Right lobe of liver (tissue), 6 donors: ENCODE measurements at regions not wholly inside any gene's neighbourhood (a gene's known extent, or its start where the extent isn't known, plus 50 kb on each side); places are given as distances from the start of the nearest gene placed in this dataset.

Experiments
- ATAC-seq, 4 donors: fragments of 200-7000 bp; cut with Tn5 transposase; one replicate each; pipeline ENCODE4 v1.9.1; 2020; ENCODE audit warnings: mild to moderate bottlenecking in 4 of 4, moderate library complexity in 4 of 4
- DNase-seq, 3 donors: peaks; one replicate each; pipeline ENCODE4 v3.0.0-alpha.2; 2020
- H3K27ac ChIP-seq, 3 donors: fragments of 200-600 bp; one replicate each; pipeline ENCODE4 v1.8.0; 2022
- H3K27me3 ChIP-seq, 2 donors: fragments of 200-600 bp; one replicate each; pipeline ENCODE4 v1.8.0; 2022
- H3K36me3 ChIP-seq, 4 donors: fragments of 200-600 bp; sonication (generic) in 1 of 4; one replicate each; pipeline versions ENCODE4 v1.5.1 to v1.8.0; 2017 to 2022; ENCODE audit warnings: control low read depth in 1 of 4
- H3K4me1 ChIP-seq, 4 donors: fragments of 200-600 bp; sonication (generic) in 1 of 4; one replicate each; pipeline versions ENCODE4 v1.5.1 to v1.8.0; 2017 to 2022; ENCODE audit warnings: control low read depth in 1 of 4
- H3K4me3 ChIP-seq, 3 donors: fragments of 200-600 bp; one replicate each; pipeline ENCODE4 v1.8.0; 2022
- H3K9me3 ChIP-seq, 4 donors: fragments of 200-600 bp; sonication (generic) in 1 of 4; one replicate each; pipeline versions ENCODE4 v1.5.1 to v1.8.0; 2017 to 2022; ENCODE audit warnings: control low read depth in 1 of 4
- CTCF ChIP-seq, 4 donors: fragments of 200-600 bp in 3 of 4; fragments of 450-650 bp in 1 of 4; IDR thresholded peaks; one replicate each; pipeline versions ENCODE4 v1.5.1 to v1.8.0; 2016 to 2022; ENCODE audit warnings: antibody characterized with exemption in 4 of 4, mild to moderate bottlenecking in 2 of 4
- POLR2A ChIP-seq: fragments of 450-650 bp; IDR thresholded peaks from one replicate; pipeline ENCODE4 v1.6.1; 2017; ENCODE audit warnings: antibody characterized with exemption, mild to moderate bottlenecking
- WGBS: methylation state at CpG from one replicate; pipeline ENCODE4 v1.1.6; 2018; ENCODE audit warnings: low coverage, low lambda C conversion rate; ENCODE audit not compliant: insufficient coverage; ENCODE audit errors: missing lambda C conversion rate; 5-methylcytosine and 5-hydroxymethylcytosine counted together
- intact Hi-C, 2 donors: fragments of 100-400 bp; cut with DNase I; formaldehyde crosslinking; loops; one replicate each; pipeline versions ENCODE4 v1.11.2 to v1.14.1; 2022
- donor health status: DM: no; HTN: yes; CAD: no.
- donor health status: DM: no; HTN: no; CAD: no.
- donor health status: DM: no; HTN: no; CAD: no.
- donor health status: DM: no; HTN: yes; CAD: no.
- donor health status: DM: no; HTN: yes; CAD: no.

- TF ChIP-seq CTCF (IDR thresholded peaks at IDR 0.05) (no peak), POLR2A (no peak)
- WGBS = 55% methylated on average over 4 of the region's 4 CpGs
- H3K4me1 ChIP-seq = peaks cover 0 to 16% (median 5%) of the 10 kb centered on the region in 4 donors
- H3K4me3 ChIP-seq = no peak overlapping the region
- H3K9me3 ChIP-seq = no peaks in the 10 kb centered on the region
- H3K36me3 ChIP-seq = no peaks in the 10 kb centered on the region
- peak overlapping the region in 1 of 3 donors; percentile 48 for H3K27ac ChIP-seq
- H3K27me3 ChIP-seq = no peaks in the 10 kb centered on the region
- DNase-seq (no peak), ATAC-seq (peak in 3 of 4 donors; percentile 29 to 42 (median 34))
- intact Hi-C loops = no loop called here
Measured at GRCh38 chr6:89023591-89024441, 56.7 kb upstream of the PNRC1 start.

- intact Hi-C loops = no loop called here
- Histone ChIP-seq H3K27ac (peak overlapping the region; percentile 5 to 48 (median 22)), H3K4me3 (no peak overlapping the region), H3K36me3 (no peaks in the 10 kb centered on the region), H3K9me3 (no peaks in the 10 kb centered on the region), H3K4me1 (peaks cover 0 to 16% (median 5%) of the 10 kb centered on the region in 4 donors), H3K27me3 (no peaks in the 10 kb centered on the region)
- ATAC-seq = peak; percentile 55 to 82 (median 68)
- no peak for TF ChIP-seq CTCF (IDR thresholded peaks at IDR 0.05)
- TF ChIP-seq POLR2A = no peak
- DNase-seq = no peak
Measured at GRCh38 chr6:89022798-89023197, 57.8 kb upstream of the PNRC1 start.

GRCh38 chr6:89021629-89022028 is 58.2 kb upstream of the RNGTT start:
- H3K9me3 ChIP-seq = no peaks in the 10 kb centered on the region
- no peaks in the 10 kb centered on the region for H3K36me3 ChIP-seq
- H3K4me1 ChIP-seq = peaks cover 0 to 16% (median 5%) of the 10 kb centered on the region in 4 donors
- H3K27me3 ChIP-seq = no peaks in the 10 kb centered on the region
- WGBS = 100% methylated on average over 1 of the region's 4 CpGs
- TF ChIP-seq POLR2A (no peak), CTCF (IDR thresholded peaks at IDR 0.05) (no peak)
- no peak overlapping the region for H3K27ac ChIP-seq
- DNase-seq (no peak), ATAC-seq (peak in 1 of 4 donors; percentile 19)
- H3K4me3 ChIP-seq = no peak overlapping the region
- intact Hi-C loops = no loop called here

GRCh38 chr6:89015971-89016370 is 52.6 kb upstream of the RNGTT start:
- no peak for ATAC-seq
- Histone ChIP-seq H3K9me3 (no peaks in the 10 kb centered on the region), H3K27me3 (no peaks in the 10 kb centered on the region), H3K36me3 (no peaks in the 10 kb centered on the region), H3K27ac (no peak overlapping the region), H3K4me3 (no peak overlapping the region), H3K4me1 (no peaks in the 10 kb centered on the region)
- TF ChIP-seq CTCF (IDR thresholded peaks at IDR 0.05) = no peak
- TF ChIP-seq POLR2A = no peak
- intact Hi-C loops = no loop called here
- 89% methylated on average over 1 of the region's 2 CpGs for WGBS
- no peak for DNase-seq
